Fibroblast of lung (primary cell): ENCODE measurements at regions not wholly inside any gene's neighbourhood (a gene's known extent, or its start where the extent isn't known, plus 50 kb on each side); places are given as distances from the start of the nearest gene placed in this dataset.

Experiments used
- CTCF ChIP-seq, 2 donors: IDR thresholded peaks in 1 of 2; conservative IDR thresholded peaks in 1 of 2; 1 replicate in 1 of 2; 2 replicates in 1 of 2; pipeline ENCODE4 v1.5.1; 2011 to 2012; ENCODE audit warnings: low read length in 2 of 2, control low read depth in 1 of 2, inconsistent platforms in 1 of 2, low read depth in 1 of 2, mild to moderate bottlenecking in 1 of 2
- EZH2 ChIP-seq: IDR thresholded peaks from 2 replicates; pipeline ENCODE4 v1.5.1; 2012; ENCODE audit warnings: low read length, control low read depth, mild to moderate bottlenecking; ENCODE audit errors: missing control alignments

GRCh38 chr1:187961895-187962294, 1133.1 kb downstream of the PLA2G4A start:
- TF ChIP-seq CTCF (conservative IDR thresholded peaks at IDR 0.05 in 1 of 2, IDR thresholded peaks at IDR 0.05 in 1 of 2; ENCODE audit: low read depth in 1 of 2, low read length in 2 of 2): no peak
- TF ChIP-seq EZH2: no peak
